ENCODE measurements at regions not wholly inside any gene's neighbourhood (a gene's known extent, or its start where the extent isn't known, plus 50 kb on each side); places are given as distances from the start of the nearest gene placed in this dataset.

DNA sequence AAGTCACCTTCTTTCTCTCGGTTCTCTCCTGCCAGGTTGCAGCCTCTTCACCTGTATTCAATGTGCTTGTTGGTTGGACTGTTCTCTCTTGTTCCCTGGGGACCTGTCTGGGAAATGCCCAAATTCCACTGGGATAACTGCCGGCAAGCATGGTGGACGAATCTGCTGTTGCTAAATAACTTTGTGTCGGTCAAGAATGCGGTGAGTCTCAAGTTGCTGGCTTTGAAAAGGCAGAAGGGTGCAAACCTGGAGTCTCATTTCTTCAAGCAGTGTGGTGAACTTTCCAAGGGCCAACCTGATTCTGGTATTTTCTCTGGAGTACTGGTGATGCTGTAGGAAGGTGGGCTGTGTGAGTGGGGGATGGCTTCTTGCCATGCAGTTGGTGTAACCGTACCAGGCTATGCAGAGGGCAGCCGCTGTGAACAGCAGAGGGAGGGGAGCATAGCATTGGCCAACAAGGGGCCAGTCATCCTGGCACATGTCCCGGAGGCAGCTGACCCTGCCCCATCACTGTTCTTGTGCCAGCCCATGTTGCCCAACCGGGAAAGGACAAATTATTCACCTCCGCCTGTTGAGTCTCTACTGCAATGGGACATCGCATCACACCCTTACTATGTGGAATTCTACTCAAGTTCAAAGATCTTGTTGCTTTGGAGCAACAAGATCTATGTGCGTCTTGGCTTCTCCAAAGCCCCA, 88.1 kb upstream of the SEC11C start:
- TF ChIP-seq, protein P1, sequence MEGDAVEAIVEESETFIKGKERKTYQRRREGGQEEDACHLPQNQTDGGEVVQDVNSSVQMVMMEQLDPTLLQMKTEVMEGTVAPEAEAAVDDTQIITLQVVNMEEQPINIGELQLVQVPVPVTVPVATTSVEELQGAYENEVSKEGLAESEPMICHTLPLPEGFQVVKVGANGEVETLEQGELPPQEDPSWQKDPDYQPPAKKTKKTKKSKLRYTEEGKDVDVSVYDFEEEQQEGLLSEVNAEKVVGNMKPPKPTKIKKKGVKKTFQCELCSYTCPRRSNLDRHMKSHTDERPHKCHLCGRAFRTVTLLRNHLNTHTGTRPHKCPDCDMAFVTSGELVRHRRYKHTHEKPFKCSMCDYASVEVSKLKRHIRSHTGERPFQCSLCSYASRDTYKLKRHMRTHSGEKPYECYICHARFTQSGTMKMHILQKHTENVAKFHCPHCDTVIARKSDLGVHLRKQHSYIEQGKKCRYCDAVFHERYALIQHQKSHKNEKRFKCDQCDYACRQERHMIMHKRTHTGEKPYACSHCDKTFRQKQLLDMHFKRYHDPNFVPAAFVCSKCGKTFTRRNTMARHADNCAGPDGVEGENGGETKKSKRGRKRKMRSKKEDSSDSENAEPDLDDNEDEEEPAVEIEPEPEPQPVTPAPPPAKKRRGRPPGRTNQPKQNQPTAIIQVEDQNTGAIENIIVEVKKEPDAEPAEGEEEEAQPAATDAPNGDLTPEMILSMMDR (IDR thresholded peaks at IDR 0.05) = no peak
- no peak for TF ChIP-seq POLR2A (IDR thresholded peaks at IDR 0.05)

Measured in heart left ventricle (tissue), 13 donors.